Activated CD4-positive, CD25-positive, alpha-beta regulatory T cell (primary cell): ENCODE measurements at regions not wholly inside any gene's neighbourhood (a gene's known extent, or its start where the extent isn't known, plus 50 kb on each side); places are given as distances from the start of the nearest gene placed in this dataset.
"Not testable (repeated sequence)": the region's sequence is repeated elsewhere in the genome, so short reads cannot be mapped to it uniquely, and the experiment has no call there.

Source experiments
- DNase-seq, 4 experiments: peaks; one replicate each; lab custom pipeline; 2025; lab: John Stamatoyannopoulos, UW

DNA sequence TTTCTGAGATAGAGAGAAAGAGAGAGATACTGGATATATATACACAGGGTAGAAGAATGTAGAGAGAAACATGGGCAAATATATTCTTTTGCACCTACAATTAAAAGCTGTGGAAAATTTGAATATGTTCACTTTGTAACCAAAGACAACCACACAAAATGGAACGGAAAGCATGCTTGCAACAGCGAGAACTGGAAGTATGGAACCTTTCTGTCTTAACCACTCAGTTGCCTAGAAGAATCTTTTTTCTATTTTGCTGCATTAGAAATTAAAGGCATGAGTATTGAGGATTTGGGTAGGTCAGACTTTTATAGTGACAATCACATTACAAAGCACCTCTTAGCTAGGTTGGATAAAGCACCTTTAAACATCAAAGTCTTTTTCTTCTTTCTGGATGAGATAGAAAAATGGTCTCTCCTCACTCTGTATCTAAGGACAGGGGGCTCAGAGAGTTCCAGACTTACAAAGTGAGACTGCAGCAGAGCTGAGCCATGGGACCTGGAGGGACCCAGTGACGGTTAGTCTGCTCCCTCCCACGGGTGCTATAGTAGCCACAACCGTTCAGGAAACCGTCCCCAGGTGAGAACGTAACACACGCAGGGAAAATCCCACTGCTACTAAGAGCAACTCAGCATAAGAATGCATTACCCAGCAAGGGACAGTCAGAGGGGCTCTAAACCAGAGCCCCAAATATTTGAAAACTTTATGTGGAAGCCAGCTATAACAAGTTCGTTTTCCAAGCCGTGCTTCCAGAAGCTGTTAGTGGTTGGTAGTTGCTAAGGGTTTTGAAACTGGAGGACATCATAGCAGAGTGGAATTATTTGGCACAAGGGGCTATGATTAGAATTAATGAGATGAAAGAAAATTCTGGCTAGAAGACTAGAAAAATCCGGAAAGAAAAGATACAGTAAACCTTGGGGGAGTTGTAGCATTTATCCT lies 97.1 kb downstream of the DAD1 start:
- no peak for DNase-seq

- not testable (repeated sequence) for DNase-seq
Measured at GRCh38 chr14:22491053-22491452, 98.0 kb downstream of the DAD1 start.

- DNase-seq = no peak
Measured at GRCh38 chr14:22489957-22490950, 98.8 kb downstream of the DAD1 start.

- no peak for DNase-seq
Measured at GRCh38 chr14:22489244-22489545, 99.8 kb downstream of the DAD1 start.

DNA sequence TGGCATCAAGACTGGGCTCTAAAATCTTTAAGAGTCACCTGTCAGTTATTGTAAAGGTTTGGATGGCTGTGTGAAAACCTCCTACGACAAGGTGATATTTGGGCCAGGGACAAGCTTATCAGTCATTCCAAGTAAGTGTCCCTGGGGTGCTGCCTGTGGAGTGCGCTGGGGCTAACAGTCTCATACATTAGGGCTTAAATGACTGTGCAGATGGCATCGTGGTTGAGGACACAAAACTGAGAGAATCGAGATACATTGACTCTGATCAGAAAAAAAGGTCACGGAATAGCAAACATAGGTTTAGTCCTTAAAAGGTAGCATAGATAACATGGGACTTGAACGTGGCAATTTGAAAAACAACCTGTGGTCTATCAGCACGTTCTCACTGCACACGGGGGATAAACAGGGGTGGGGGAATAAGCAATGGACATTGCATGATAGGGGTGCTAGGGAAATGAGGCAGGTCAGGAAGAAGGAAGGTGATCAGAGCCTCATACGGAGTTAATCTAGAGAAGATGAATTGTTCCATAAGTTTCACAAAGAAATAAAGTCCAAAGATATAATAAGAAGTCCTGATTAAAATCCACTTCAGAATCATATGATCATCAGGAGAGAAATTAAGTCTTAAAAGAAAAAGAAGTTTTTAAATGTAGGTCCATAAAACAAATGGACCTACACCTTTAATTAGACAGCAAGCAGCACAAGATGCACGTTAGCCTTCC lies 100.3 kb downstream of the DAD1 start:
- no peak for DNase-seq

- no peak for DNase-seq
Measured at GRCh38 chr14:22487941-22488340, 101.1 kb downstream of the DAD1 start.

DNA sequence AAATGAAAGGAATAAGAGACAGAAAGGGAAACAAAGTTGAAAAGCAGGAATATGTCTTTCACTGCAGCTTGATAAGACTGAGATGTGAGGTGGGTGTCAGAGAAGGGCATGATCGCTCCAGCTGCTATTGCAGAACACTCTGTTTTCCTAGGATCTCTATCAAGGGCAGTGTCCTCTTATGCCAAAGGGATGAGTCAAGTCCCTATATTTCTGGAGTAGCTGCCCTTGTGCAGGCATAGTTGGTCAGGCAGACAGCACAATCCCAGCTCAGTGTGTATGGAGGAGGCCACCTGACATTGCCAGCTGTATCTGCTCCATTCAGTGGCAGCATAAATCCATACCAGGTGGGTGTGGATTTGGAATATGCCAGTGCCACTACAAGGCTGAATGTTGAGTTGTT lies 101.6 kb downstream of the DAD1 start:
- DNase-seq = no peak

- no peak for DNase-seq
Measured at GRCh38 chr14:22486675-22487074, 102.3 kb downstream of the DAD1 start.

- no peak for DNase-seq
Measured at GRCh38 chr14:22485649-22486048, 103.4 kb downstream of the DAD1 start.

GRCh38 chr14:22485178-22485577 lies 103.8 kb downstream of the DAD1 start:
- DNase-seq = no peak

DNA sequence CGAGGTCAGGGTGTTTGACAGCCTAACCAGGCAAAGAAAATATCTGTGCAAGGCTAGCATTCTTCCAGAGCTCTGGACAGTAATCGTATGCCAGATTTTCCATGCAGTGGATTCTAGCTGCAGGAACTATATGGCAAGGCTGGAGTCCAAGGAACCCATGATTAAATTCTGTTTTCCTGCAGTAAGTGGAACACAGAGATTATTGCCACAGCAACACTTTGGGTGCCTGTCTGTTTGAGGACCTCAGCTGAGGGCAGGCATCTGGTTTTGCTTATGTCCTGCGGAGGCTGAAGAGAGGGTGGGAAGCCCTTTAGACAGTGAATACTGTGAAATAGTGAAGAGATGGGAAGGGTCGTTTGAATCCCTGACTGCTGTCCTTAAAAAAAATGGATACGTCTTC lies 104.4 kb downstream of the DAD1 start:
- DNase-seq = no peak

DNA sequence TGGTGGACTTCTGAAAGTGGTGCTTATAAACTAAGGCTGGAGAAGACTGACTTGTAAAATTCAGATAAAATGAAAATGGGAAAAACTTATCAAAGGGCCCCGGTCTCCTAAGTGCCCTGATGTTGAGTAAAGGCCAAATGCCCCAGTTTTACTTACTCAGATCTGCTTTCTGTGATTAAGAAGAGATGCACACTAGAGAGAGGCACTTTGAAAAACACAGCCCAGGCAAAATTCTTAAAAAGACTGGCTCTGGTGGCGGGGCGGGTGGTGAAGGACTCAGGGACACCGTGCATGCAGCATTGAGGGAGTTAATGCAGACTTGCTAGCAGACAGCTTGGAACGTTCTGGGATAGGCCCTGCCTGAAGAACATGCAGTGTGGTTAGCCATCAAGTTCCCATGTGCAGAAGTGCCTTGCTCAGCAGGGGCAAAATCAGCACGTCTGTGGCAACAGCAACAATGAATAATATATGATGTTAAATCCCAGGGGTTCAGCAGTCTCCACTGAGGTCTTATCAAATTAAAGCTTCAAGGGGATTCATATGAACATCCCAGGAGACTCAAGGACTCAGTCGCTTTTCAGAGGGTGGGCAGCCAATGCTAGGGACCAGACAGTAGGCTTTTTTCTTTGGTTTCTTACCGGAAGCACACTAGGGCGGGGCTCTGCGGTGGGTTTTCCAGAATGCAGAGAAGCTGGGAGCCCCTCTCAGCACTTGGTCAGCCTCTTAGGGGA lies 105.0 kb downstream of the DAD1 start:
- DNase-seq = no peak

- DNase-seq = no peak
Measured at GRCh38 chr14:22482782-22483553, 106.1 kb downstream of the DAD1 start.

GRCh38 chr14:22482085-22482694 lies 106.8 kb downstream of the DAD1 start:
- DNase-seq = no peak

- no peak for DNase-seq
Measured at GRCh38 chr14:22481546-22481945, 107.5 kb downstream of the DAD1 start.

- DNase-seq = no peak
Measured at GRCh38 chr14:22479776-22480464, 109.1 kb downstream of the DAD1 start.

DNA sequence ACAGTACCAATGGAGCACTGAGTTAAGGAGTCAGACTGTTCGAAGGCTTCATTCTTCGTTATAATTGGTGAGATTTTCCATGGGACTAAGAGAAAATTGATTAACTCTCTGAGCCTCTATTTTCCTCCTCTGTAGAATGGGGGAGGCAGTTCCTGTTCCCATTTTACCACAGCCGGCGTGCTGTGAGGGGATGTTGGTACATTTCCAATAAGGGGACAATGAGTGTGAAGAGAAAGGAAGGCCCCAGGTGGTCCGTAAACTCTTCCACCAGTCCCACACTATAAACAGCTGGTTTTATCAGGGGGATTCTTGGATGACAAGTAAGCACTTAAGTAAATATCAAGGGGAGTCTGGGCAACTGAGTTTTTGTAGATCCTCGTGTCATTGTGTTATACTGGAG lies 109.9 kb downstream of the DAD1 start:
- no peak for DNase-seq

- DNase-seq = no peak
Measured at GRCh38 chr14:22478670-22479069, 110.4 kb downstream of the DAD1 start.

- DNase-seq = no peak
Measured at GRCh38 chr14:22478247-22478646, 110.8 kb downstream of the DAD1 start.
